GM12892 (cell line): ENCODE measurements at regions not wholly inside any gene's neighbourhood (a gene's known extent, or its start where the extent isn't known, plus 50 kb on each side); places are given as distances from the start of the nearest gene placed in this dataset.

Experiments used
- DNase-seq: peaks from one replicate; pipeline ENCODE4 v3.0.0; 2011; ENCODE audit not compliant: insufficient read length
- FAIRE-seq: peaks from 2 replicates; lab custom pipeline; 2011; peaks lifted over from hg19 to GRCh38; lab: Jason Lieb, UNC
- POLR2A ChIP-seq: IDR thresholded peaks from 2 replicates; pipeline ENCODE4 v1.6.1; 2011; ENCODE audit warnings: low read depth, low read length, control low read depth
- POLR2AphosphoS5 ChIP-seq: IDR thresholded peaks from 2 replicates; pipeline ENCODE4 v1.6.1; 2011; ENCODE audit warnings: low read depth, low read length, control low read depth
- TAF1 ChIP-seq: IDR thresholded peaks from 2 replicates; pipeline ENCODE4 v1.6.1; 2011; ENCODE audit warnings: low read depth, mild to moderate bottlenecking, control low read depth, low read length, borderline replicate concordance

GRCh38 chr3:187458921-187459320 lies 90.7 kb downstream of the RTP4 start:
- FAIRE-seq = no peak
- TF ChIP-seq POLR2AphosphoS5 (no peak), POLR2A (no peak), TAF1 (no peak)
- DNase-seq = no peak

GRCh38 chr3:187458383-187458782 lies 90.2 kb downstream of the RTP4 start:
- TF ChIP-seq TAF1 = no peak
- FAIRE-seq (no peak), DNase-seq (no peak)

GRCh38 chr3:187456250-187456649 lies 88.1 kb downstream of the RTP4 start:
- TF ChIP-seq POLR2AphosphoS5 (no peak), TAF1 (no peak)
- FAIRE-seq (no peak), DNase-seq (no peak)

GRCh38 chr3:187454085-187454815 lies 86.1 kb downstream of the RTP4 start:
- DNase-seq (no peak), FAIRE-seq (no peak)
- TF ChIP-seq TAF1 (no peak), POLR2A (no peak), POLR2AphosphoS5 (no peak)

GRCh38 chr3:187450431-187451190 lies 82.4 kb downstream of the RTP4 start:
- TF ChIP-seq POLR2A (no peak), POLR2AphosphoS5 (no peak), TAF1 (no peak)
- FAIRE-seq = no peak
- DNase-seq = no peak

GRCh38 chr3:187448674-187449073 lies 80.5 kb downstream of the RTP4 start:
- no peak for TF ChIP-seq POLR2A
- no peak for TF ChIP-seq TAF1
- DNase-seq = no peak
- FAIRE-seq = no peak

GRCh38 chr3:187447737-187448136 lies 79.6 kb downstream of the RTP4 start:
- FAIRE-seq = no peak
- no peak for DNase-seq
- TF ChIP-seq TAF1 (no peak), POLR2A (no peak), POLR2AphosphoS5 (no peak)

GRCh38 chr3:187445356-187445755 lies 77.2 kb downstream of the RTP4 start:
- FAIRE-seq (no peak), DNase-seq (no peak)
- TF ChIP-seq POLR2AphosphoS5 = no peak
- TF ChIP-seq TAF1 = no peak
- TF ChIP-seq POLR2A = no peak

- TF ChIP-seq POLR2AphosphoS5 (no peak), TAF1 (no peak), POLR2A (no peak)
- DNase-seq (no peak), FAIRE-seq (no peak)
Observed at GRCh38 chr3:187434524-187434923, 66.3 kb downstream of the RTP4 start.

- FAIRE-seq = no peak
- TF ChIP-seq POLR2AphosphoS5 = no peak
- TF ChIP-seq TAF1 = no peak
- TF ChIP-seq POLR2A = no peak
- no peak for DNase-seq
Observed at GRCh38 chr3:187430576-187430975, 62.4 kb downstream of the RTP4 start.
